ENCODE measurements at regions not wholly inside any gene's neighbourhood (a gene's known extent, or its start where the extent isn't known, plus 50 kb on each side); places are given as distances from the start of the nearest gene placed in this dataset.
"Not testable (repeated sequence)": the region's sequence is repeated elsewhere in the genome, so short reads cannot be mapped to it uniquely, and the experiment has no call there.

- DNase-seq, result not testable (repeated sequence)
Observed at GRCh38 chr4:59556191-59556590, 1643.9 kb upstream of the ADGRL3 start.

DNA sequence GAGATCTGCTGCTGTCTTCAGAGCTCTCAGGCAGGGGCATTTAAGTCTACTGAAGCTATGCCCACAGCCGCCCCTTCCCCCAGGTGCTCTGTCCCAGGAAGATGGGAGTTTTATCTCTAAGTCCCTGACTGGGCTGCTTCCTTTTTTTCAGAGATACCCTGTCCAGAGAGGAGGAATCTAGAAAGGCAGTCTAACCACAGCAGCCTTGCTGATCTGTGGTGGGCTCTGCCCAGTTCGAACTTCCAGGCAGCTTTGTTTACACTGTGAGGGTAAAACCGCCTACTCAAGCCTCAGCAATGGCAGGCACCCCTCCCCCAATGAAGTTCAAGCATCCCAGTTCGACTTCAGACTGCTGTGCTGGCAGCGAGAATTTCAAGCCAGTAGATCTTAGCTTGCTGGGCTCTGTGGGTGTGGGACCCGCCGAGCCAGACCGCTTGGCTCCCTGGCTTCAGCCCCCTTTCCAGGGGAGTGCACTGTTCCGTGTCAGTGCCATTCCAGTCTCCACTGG, 1639.9 kb upstream of the ADGRL3 start:
- not testable (repeated sequence) for H2AK5ac ChIP-seq (ENCODE audit: low read length); H4K8ac ChIP-seq (ENCODE audit: low read depth, low read length); H3K9ac ChIP-seq (ENCODE audit: low read length); H3K36me3 ChIP-seq (ENCODE audit: control insufficient read depth, insufficient read depth, low read length); H3K79me2 ChIP-seq (ENCODE audit: control insufficient read depth, insufficient read depth, low read length); H3K4me2 ChIP-seq (ENCODE audit: low read length); H2BK15ac ChIP-seq (replicated peaks; ENCODE audit: low read depth); H2BK5ac ChIP-seq (ENCODE audit: low read length); H3K27ac ChIP-seq (ENCODE audit: low read depth, low read length); H3K56ac ChIP-seq (ENCODE audit: low read length); H4K5ac ChIP-seq (ENCODE audit: low read length); H2BK120ac ChIP-seq (ENCODE audit: low read depth, low read length); H3K4me3 ChIP-seq (ENCODE audit: low read length); H3K27me3 ChIP-seq (ENCODE audit: insufficient read depth, low read length, poor library complexity); H3K18ac ChIP-seq (ENCODE audit: low read length); H3K79me1 ChIP-seq (ENCODE audit: low read length); H3K4me1 ChIP-seq (ENCODE audit: control insufficient read depth, low read depth, low read length); H3K4ac ChIP-seq (ENCODE audit: low read depth, low read length); H3K23ac ChIP-seq (ENCODE audit: low read length)
- peak; percentile 19 for DNase-seq
- no CpG with 5 or more reads among the region's 9 CpGs for WGBS (ENCODE audit: extremely low coverage, insufficient coverage, low lambda C conversion rate)

More at GRCh38 chr4:59556191-59556590, 1643.9 kb upstream of the ADGRL3 start:
- H4K8ac ChIP-seq (ENCODE audit: low read depth, low read length); H3K79me2 ChIP-seq (ENCODE audit: control insufficient read depth, insufficient read depth, low read length); H3K4me1 ChIP-seq (ENCODE audit: control insufficient read depth, low read depth, low read length); H3K4ac ChIP-seq (ENCODE audit: low read depth, low read length); H3K18ac ChIP-seq (ENCODE audit: low read length); H2BK5ac ChIP-seq (ENCODE audit: low read length); H3K79me1 ChIP-seq (ENCODE audit: low read length); H3K23ac ChIP-seq (ENCODE audit: low read length); H2BK15ac ChIP-seq (replicated peaks; ENCODE audit: low read depth); H2AK5ac ChIP-seq (ENCODE audit: low read length); H4K5ac ChIP-seq (ENCODE audit: low read length); H3K4me3 ChIP-seq (ENCODE audit: low read length); H3K4me2 ChIP-seq (ENCODE audit: low read length); H2BK120ac ChIP-seq (ENCODE audit: low read depth, low read length); H3K9ac ChIP-seq (ENCODE audit: low read length); H3K36me3 ChIP-seq (ENCODE audit: control insufficient read depth, insufficient read depth, low read length); H3K27me3 ChIP-seq (ENCODE audit: insufficient read depth, low read length, poor library complexity); H3K27ac ChIP-seq (ENCODE audit: low read depth, low read length); H3K56ac ChIP-seq (ENCODE audit: low read length): not testable (repeated sequence)
- no CpG with 5 or more reads among the region's 2 CpGs for WGBS (ENCODE audit: extremely low coverage, insufficient coverage, low lambda C conversion rate)

GRCh38 chr4:59565836-59566235, 1634.3 kb upstream of the ADGRL3 start:
- no peak overlapping the region for H3K9ac ChIP-seq (ENCODE audit: low read length)
- no peak overlapping the region for H2BK120ac ChIP-seq (ENCODE audit: low read depth, low read length)
- no peaks in the 10 kb centered on the region for H3K4me1 ChIP-seq (ENCODE audit: control insufficient read depth, low read depth, low read length)
- DNase-seq, result no peak
- no peak overlapping the region for H4K5ac ChIP-seq (ENCODE audit: low read length)
- H2BK5ac ChIP-seq (ENCODE audit: low read length), result no peak overlapping the region
- H3K27ac ChIP-seq (ENCODE audit: low read depth, low read length), result no peak overlapping the region
- H3K79me1 ChIP-seq (ENCODE audit: low read length), result no peaks in the 10 kb centered on the region
- H3K4ac ChIP-seq (ENCODE audit: low read depth, low read length), result no peak overlapping the region
- no peak overlapping the region for H3K23ac ChIP-seq (ENCODE audit: low read length)
- H3K18ac ChIP-seq (ENCODE audit: low read length), result no peak overlapping the region
- H3K56ac ChIP-seq (ENCODE audit: low read length), result no peak overlapping the region
- no peak overlapping the region for H2AK5ac ChIP-seq (ENCODE audit: low read length)
- H4K8ac ChIP-seq (ENCODE audit: low read depth, low read length), result no peak overlapping the region
- H3K79me2 ChIP-seq (ENCODE audit: control insufficient read depth, insufficient read depth, low read length), result no peaks in the 10 kb centered on the region
- no peak overlapping the region for H3K4me2 ChIP-seq (ENCODE audit: low read length)
- WGBS (ENCODE audit: extremely low coverage, insufficient coverage, low lambda C conversion rate), result no CpG with 5 or more reads among the region's 1 CpG
- no peak overlapping the region for H2BK15ac ChIP-seq (replicated peaks; ENCODE audit: low read depth)
- no peak overlapping the region for H3K4me3 ChIP-seq (ENCODE audit: low read length)
- no peaks in the 10 kb centered on the region for H3K27me3 ChIP-seq (ENCODE audit: insufficient read depth, low read length, poor library complexity)
- no peaks in the 10 kb centered on the region for H3K36me3 ChIP-seq (ENCODE audit: control insufficient read depth, insufficient read depth, low read length)

- Histone ChIP-seq H2AK5ac (ENCODE audit: low read length) (no peak overlapping the region), H4K8ac (ENCODE audit: low read depth, low read length) (no peak overlapping the region), H3K79me2 (ENCODE audit: control insufficient read depth, insufficient read depth, low read length) (no peaks in the 10 kb centered on the region), H2BK5ac (ENCODE audit: low read length) (no peak overlapping the region), H2BK15ac (replicated peaks; ENCODE audit: low read depth) (no peak overlapping the region), H3K4ac (ENCODE audit: low read depth, low read length) (no peak overlapping the region), H3K4me3 (ENCODE audit: low read length) (no peak overlapping the region), H3K4me1 (ENCODE audit: control insufficient read depth, low read depth, low read length) (no peaks in the 10 kb centered on the region), H3K27me3 (ENCODE audit: insufficient read depth, low read length, poor library complexity) (no peaks in the 10 kb centered on the region), H3K23ac (ENCODE audit: low read length) (no peak overlapping the region), H3K36me3 (ENCODE audit: control insufficient read depth, insufficient read depth, low read length) (no peaks in the 10 kb centered on the region), H3K27ac (ENCODE audit: low read depth, low read length) (no peak overlapping the region), H3K4me2 (ENCODE audit: low read length) (no peak overlapping the region), H3K18ac (ENCODE audit: low read length) (no peak overlapping the region), H2BK120ac (ENCODE audit: low read depth, low read length) (no peak overlapping the region), H3K79me1 (ENCODE audit: low read length) (no peaks in the 10 kb centered on the region), H3K56ac (ENCODE audit: low read length) (no peak overlapping the region), H4K5ac (ENCODE audit: low read length) (no peak overlapping the region), H3K9ac (ENCODE audit: low read length) (no peak overlapping the region)
- no peak for DNase-seq
- WGBS (ENCODE audit: extremely low coverage, insufficient coverage, low lambda C conversion rate), result no CpG with 5 or more reads among the region's 2 CpGs
Observed at GRCh38 chr4:59570860-59571476, 1629.2 kb upstream of the ADGRL3 start.

- Histone ChIP-seq H3K4me1 (ENCODE audit: control insufficient read depth, low read depth, low read length) (no peaks in the 10 kb centered on the region), H3K18ac (ENCODE audit: low read length) (no peak overlapping the region), H3K27me3 (ENCODE audit: insufficient read depth, low read length, poor library complexity) (no peaks in the 10 kb centered on the region), H3K4me2 (ENCODE audit: low read length) (no peak overlapping the region), H2BK120ac (ENCODE audit: low read depth, low read length) (no peak overlapping the region), H3K27ac (ENCODE audit: low read depth, low read length) (no peak overlapping the region), H3K36me3 (ENCODE audit: control insufficient read depth, insufficient read depth, low read length) (no peaks in the 10 kb centered on the region), H3K9ac (ENCODE audit: low read length) (no peak overlapping the region), H3K4ac (ENCODE audit: low read depth, low read length) (no peak overlapping the region), H3K79me1 (ENCODE audit: low read length) (no peaks in the 10 kb centered on the region), H4K5ac (ENCODE audit: low read length) (no peak overlapping the region), H2BK5ac (ENCODE audit: low read length) (no peak overlapping the region), H4K8ac (ENCODE audit: low read depth, low read length) (no peak overlapping the region), H2BK15ac (replicated peaks; ENCODE audit: low read depth) (no peak overlapping the region), H2AK5ac (ENCODE audit: low read length) (no peak overlapping the region), H3K4me3 (ENCODE audit: low read length) (no peak overlapping the region), H3K23ac (ENCODE audit: low read length) (no peak overlapping the region), H3K79me2 (ENCODE audit: control insufficient read depth, insufficient read depth, low read length) (no peaks in the 10 kb centered on the region), H3K56ac (ENCODE audit: low read length) (no peak overlapping the region)
- WGBS (ENCODE audit: extremely low coverage, insufficient coverage, low lambda C conversion rate), result no CpG with 5 or more reads among the region's 9 CpGs
- DNase-seq, result no peak
Observed at GRCh38 chr4:59571805-59572430, 1628.2 kb upstream of the ADGRL3 start.

Data from mesendoderm (in vitro differentiated cells).